ENCODE measurements at regions not wholly inside any gene's neighbourhood (a gene's known extent, or its start where the extent isn't known, plus 50 kb on each side); places are given as distances from the start of the nearest gene placed in this dataset.
"Not testable (repeated sequence)": the region's sequence is repeated elsewhere in the genome, so short reads cannot be mapped to it uniquely, and the experiment has no call there.

DNA sequence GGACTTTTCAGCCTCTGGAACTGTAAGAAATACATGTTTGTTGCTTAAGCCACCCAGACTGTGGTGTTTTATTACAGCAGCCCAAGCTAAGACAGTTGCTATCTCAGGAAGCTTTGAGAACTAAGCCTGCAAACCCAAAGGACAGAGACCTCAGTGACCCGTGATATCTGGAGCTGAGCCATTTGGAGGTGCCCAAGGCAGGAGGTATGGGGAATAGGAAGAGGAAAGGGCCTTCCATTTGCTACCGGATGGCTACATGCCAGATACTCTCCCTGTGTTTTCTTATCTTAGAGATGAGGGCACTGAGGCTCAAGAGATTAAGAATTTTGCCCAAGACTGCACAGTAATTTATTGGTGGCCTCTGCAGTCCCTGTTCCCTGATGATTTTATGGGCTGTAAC, 622.1 kb upstream of the CDH5 start:
- peak; percentile 49 for DNase-seq

DNA sequence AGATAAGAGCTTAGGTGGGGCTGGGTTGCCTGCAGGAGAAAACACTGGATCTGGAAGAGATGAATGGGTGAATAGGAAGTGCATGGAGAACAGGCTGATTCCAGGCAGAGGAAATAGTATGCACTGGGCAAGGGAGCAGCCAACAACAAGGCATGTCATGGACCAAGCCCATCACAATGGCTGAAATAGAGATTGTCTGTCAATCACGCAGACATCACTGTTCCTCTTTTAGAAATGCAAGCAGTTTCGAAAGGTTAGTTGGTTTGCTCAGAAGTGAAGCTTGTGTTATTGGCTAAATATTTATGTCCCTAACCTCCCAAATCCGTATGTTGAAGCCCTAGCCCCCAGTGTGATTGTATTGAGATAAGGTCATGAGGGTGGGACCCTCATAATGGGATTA, 621.7 kb upstream of the CDH11 start:
- DNase-seq, result no peak

DNA sequence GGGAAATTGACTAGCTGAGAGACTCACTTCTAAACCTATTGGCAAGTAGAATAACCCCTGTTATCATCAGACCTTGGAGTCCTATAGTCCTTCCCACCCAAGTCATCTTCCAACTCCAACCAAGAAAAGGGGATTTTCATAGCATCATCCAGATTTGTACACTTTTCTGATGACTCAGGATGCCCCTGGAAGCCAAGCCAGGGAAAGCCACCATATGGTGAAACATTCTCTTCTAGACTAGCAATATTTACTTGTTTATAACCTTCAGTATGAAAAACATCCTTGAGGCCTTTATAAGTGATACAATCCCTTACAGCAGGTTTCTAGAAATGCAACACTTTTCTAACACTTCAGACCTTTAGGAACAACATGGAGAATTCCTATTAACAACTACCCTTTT, 618.8 kb upstream of the CDH11 start:
- no peak for DNase-seq

DNA sequence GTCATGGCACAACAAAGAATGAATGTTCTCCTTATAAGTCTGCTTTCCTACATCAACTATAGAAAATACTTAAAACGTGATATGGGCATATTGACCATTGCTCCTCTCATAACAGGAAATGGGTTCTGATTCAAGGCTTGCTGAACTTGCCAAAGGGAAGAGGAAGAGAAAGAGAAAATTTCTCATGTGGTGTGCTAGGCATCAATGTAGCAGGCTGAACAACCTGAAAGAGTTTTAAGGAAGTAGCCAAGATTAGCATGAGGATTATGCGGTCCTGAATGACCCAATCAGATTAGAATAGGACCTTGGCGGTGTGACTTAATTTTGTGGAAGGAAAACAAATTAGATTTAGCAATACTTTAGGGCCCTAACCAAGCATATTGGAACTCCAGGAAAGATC, 617.7 kb upstream of the CDH11 start:
- peak; percentile 70 for DNase-seq

DNA sequence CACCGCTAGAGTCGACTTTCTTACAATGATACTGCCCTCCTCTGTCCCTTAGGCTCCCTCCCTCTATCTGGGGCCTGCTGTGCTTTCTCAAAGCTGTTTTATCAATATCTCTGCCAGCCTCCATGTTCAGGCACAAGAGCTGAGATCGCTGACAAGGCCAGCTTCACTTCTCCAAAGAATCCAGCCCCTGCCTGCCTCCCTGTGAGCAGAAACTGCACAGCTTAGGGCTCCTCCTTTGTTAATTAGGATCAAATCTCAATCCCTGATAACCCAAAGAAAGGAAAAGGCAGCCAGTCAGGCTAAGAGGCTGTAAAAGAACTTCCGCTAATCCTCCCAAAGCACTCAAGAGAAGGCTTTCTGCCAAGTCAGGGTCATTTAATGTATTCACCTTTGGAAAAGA, 616.0 kb upstream of the CDH11 start:
- no peak for DNase-seq

- DNase-seq, result not testable (repeated sequence)
Measured at GRCh38 chr16:65735615-65736014, 613.8 kb upstream of the CDH11 start.

DNA sequence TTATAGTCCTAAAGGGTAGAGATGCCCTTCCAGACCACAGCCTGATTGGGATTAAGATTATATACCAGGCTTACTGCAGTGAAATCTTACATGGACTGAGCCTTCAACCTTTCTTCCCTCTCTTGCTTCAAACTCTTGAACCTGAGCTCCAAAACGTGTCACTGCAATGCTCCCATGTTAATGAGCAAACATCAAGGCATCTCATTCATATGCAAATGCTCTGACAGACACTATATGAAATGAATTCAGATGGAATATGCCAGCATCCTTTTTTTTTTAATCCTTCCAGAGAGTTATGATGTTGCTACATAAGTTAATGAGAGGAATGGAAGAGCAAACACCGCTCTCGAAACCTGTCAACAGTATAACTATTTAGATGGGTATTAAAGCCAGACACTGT, 611.9 kb upstream of the CDH11 start:
- no peak for DNase-seq

- DNase-seq, result no peak
Measured at GRCh38 chr16:65731833-65732232, 610.0 kb upstream of the CDH11 start.

DNA sequence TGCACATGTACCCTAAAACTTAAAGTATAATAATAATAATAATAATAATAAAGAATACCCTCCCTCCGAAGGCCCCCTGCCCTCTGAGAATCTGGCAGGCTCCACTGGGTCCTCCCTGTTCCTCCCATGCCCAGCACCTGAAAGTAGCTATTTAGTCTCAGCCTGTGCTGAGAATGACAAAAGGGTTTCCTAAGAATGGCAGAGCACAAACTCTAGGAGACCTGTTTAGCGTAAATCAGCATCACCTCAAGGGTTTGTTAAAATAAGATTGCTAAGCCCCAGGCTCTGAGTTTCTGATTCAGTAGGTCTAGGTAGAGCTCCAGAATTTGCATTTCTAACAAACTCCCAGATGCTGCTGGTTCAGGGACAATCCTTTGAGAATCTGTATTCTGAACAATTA, 606.8 kb upstream of the CDH11 start:
- DNase-seq, result no peak

DNA sequence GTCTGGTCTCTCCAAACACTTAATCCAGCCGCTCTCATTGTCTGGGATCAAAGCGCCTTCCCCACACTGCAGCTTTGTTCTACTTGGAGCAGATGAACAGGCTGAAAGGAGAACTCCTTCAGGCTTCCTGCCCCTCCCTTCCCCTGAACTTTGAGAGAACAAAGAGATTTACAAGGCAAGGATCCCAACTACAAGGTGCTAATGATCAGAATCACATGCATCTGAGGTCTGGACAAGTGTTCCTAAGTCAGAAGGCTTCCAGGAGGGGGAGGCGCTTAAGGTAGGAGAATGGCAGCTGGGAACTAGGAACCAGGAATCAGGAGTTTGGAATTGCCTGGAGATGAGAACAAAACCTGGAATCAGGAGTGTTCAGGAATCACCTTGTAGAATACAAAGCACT, 606.3 kb upstream of the CDH11 start:
- no peak for DNase-seq

DNA sequence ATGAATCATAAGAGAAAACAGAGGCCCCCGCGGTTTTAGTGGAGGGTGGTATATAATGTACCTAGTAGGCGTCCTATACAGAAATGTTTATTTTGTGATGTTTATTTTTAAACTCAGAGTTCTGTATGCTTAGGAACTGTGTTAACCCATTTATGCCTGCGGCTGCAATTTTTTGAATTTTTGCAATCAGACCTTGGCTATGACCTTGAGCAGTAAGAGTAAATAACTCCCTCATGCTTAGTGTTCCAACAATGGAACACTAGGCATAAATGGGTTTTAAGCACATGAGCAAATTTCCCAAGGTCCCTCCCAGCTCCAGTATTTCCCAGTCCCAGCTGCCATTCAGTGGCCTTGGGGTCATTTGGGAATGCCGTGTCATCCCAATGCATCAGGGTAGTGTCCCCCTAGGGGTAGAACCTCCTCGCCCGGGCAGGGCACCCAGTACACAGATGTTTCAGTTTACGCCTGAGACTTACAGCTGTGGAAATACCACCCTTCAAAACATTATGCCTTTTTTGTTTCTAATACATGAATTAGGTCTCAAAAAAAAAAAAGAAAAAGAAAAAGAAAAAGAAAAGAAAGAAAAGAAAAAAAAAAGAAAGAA, 605.8 kb upstream of the CDH11 start:
- DNase-seq, result no peak

DNA sequence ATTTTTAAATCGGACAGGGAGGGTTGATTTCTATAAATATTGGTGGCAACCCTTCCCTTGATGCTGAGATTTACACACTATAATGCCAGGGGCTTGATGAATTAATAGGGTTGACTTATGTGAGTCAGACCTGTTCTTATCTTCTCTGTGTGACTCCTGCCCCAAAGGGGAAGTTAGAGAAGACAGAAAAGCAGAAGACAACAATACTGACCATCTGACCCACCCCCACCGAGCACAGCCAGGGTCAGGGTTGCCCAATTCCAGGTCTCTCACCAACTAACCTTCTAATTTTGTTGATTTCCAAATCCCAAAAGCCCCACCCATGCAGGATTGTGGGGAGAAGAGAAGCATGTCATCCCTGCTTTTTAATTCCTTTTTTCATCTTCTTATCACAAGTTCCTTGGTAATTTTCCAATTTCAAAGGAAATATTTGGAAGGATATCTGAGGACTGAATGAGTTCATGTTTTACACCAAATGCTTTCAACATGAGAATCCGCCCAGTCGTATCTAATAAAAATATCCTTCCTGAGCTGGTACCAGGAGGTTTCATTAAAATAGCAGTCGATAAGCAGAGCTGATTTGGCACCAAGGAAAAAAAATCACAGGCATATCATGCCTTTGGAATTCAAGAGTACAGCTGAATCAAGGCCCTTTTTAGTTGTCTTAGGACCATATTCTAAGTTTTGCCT, 603.4 kb upstream of the CDH11 start:
- DNase-seq, result peak; percentile 80

- no peak for DNase-seq
Measured at GRCh38 chr16:65722429-65722828, 600.6 kb upstream of the CDH11 start.

GRCh38 chr16:65717846-65718245, 596.0 kb upstream of the CDH11 start:
- no peak for DNase-seq

GRCh38 chr16:65716737-65717700, 595.2 kb upstream of the CDH11 start:
- DNase-seq, result peak; percentile 26

DNA sequence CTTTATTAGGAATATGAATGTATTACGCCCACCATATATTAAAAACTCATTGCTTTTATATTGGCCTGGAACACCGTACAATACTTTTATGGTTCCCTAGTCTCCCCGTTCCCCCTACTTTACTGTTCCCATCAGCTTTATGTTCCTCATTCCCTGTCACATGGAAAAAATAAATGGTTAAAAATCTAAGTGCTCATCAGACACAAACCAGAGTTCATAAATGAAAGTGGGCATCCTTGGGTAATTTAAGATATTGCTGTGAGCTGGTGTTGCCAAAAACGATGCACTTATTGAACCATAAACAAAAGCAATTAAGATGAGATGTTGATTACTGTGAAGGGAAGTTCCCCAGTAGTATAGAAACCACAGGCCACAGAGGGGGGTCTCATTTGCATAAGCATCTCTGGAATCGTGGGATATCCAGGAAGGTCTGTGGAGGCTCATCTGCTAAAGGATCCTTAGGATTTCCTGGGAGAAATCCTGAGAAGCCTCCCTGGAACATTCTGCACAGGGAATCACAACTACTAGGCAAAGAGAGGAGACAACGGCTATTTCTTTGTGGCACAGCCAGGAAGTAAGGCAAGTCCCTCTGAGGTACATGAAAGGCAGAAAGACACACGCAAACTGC, 591.4 kb upstream of the CDH11 start:
- no peak for DNase-seq

- DNase-seq, result no peak
Measured at GRCh38 chr16:65710107-65710506, 588.2 kb upstream of the CDH11 start.

DNA sequence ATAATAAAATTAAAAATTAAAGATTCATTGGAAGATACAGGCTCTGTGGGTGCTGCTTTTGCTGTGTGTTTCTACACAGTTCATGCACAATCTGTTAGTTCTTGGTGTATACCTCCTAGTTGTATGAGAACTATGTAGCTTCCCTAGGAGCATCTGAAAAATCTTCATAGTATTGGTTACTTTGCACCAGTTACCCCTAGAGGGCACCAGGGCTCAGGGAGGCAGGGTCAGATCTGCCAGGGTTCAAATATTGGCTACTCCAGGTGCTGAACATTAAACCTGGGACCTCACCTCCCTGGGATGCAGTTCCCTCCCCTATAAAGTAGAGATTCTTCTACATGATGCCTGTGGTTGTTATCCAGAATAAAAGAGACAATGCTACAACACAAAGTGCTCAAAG, 583.0 kb upstream of the CDH11 start:
- DNase-seq, result peak; percentile 45

- DNase-seq, result peak; percentile 41
Measured at GRCh38 chr16:65702707-65703402, 581.0 kb upstream of the CDH11 start.

- DNase-seq, result no peak
Measured at GRCh38 chr16:65700596-65700995, 578.7 kb upstream of the CDH11 start.

GRCh38 chr16:65698791-65699321, 577.0 kb upstream of the CDH11 start:
- DNase-seq, result no peak

DNA sequence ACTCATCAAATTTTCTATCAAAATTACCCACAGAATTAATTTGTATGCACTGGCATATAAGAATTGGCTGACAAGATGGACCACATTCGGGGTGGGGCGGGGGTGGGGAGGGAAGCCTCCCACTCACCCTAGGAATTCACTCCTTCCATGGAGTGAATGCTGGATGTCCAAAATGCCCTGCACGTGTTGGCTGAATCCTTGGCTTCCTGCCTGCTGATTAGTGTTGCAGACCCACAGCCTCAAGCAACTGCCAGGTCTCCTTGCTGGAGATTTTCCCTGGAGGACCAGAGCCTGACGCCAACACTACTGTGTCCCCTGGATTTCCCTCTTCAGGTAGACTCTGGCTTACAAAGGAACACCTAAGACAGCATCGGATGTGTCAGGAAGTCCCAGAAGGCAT, 575.7 kb upstream of the CDH11 start:
- no peak for DNase-seq

Measured in OCI-M1 (cell line).